AG04449 (cell line): ENCODE measurements at regions not wholly inside any gene's neighbourhood (a gene's known extent, or its start where the extent isn't known, plus 50 kb on each side); places are given as distances from the start of the nearest gene placed in this dataset.

Experiments
- CTCF ChIA-PET: fragments of 350-600 bp; formaldehyde crosslinking; extraction: SDS; loops from one replicate; lab custom pipeline; 2021; ENCODE audit warnings: antibody characterized with exemption; lab: Yijun Ruan, JAX
- POLR2A ChIA-PET: fragments of 400-600, 350-600 bp; formaldehyde crosslinking; extraction: SDS; loops from one replicate; lab custom pipeline; 2020; ENCODE audit warnings: antibody characterized with exemption, inconsistent platforms; lab: Yijun Ruan, JAX
- DNase-seq: peaks from one replicate; pipeline ENCODE4 v3.0.0-alpha.2; 2010; ENCODE audit warnings: low read depth, low spot score
- H3K4me3 ChIP-seq: 2 replicates; pipeline ENCODE4 v1.5.1; 2011; ENCODE audit warnings: low read depth, mild to moderate bottlenecking, control low read depth, low read length
- CTCF ChIP-seq: IDR thresholded peaks from one replicate; pipeline ENCODE4 v1.5.1; 2011; ENCODE audit warnings: mild to moderate bottlenecking, moderate library complexity, low read length, control low read depth, inconsistent platforms; ENCODE audit not compliant: insufficient read depth; ENCODE audit errors: missing control alignments

DNA sequence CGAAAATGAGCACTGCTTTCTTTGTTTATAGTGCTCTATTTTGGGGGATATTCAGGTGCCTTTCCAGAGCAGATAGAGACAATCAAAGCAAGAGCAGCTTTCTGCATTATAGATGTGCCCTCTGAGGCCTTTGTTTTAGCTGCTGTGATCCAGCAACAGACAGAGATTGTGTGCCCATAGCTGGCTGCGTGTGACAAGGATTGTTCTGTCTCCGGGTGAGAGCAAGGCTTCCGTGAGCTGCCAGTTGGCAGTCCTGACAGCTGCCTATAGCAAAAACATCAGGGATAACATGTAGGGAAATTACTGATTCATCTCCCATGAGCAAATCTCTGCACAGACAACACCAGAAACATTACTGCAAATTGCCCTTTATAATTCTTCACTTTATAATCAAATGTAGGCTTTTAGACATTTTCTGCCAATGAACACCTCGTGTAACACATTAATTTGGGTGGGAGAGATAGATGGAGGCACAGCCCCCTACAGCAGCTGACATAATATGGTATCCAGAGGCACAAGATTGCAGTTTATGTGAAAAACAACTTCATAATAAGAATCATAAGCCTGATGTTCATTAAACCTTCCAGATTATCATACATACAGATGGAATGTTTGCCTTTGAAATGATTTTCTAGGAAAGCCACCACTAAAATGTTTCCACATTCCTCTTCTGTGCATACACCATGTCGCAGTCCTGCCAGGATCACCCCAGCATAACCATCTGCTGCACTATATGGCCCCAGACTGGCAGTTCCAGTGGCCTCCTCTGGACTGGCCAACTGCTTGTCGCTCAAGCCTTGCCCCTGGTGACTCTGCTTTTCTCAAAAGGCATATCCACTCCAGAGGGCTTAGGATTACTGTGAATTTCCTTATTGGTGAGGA lies 131.2 kb downstream of the TRIB2 start:
- TF ChIP-seq CTCF = no peak
- CTCF ChIA-PET = interaction anchor here (1.2 kb wide), 1 partner anchor 9 kb away, joined by 5 read pairs; no protein-coding TSS in a partner anchor
- DNase-seq = no peak
- POLR2A ChIA-PET = no interaction called here
- no peak overlapping the region for H3K4me3 ChIP-seq

DNA sequence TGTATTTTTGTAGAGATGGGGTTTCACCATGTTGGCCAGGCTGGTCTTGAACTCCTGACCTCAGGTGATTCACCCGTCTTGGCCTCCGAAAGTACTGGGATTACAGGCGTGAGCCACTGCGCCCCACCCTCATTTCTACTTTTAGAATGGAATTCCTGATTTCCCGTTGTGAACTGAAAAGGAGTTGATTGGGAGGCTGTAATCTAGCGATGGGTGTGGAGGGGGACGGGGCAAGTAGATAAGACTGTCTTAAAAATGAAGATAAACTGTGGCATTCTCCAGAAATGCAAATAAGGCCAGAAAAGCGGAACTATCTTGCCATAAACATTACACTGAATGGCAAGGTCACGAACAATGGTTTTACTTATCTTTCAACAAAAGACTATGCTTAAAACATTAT lies 135.4 kb downstream of the TRIB2 start:
- ChIA-PET CTCF (interaction anchor here (1.0 kb wide), 1 partner anchor 17 kb away, joined by 3 read pairs; no protein-coding TSS in a partner anchor), POLR2A (no interaction called here)
- H3K4me3 ChIP-seq = no peak overlapping the region
- TF ChIP-seq CTCF = no peak
- DNase-seq = no peak

DNA sequence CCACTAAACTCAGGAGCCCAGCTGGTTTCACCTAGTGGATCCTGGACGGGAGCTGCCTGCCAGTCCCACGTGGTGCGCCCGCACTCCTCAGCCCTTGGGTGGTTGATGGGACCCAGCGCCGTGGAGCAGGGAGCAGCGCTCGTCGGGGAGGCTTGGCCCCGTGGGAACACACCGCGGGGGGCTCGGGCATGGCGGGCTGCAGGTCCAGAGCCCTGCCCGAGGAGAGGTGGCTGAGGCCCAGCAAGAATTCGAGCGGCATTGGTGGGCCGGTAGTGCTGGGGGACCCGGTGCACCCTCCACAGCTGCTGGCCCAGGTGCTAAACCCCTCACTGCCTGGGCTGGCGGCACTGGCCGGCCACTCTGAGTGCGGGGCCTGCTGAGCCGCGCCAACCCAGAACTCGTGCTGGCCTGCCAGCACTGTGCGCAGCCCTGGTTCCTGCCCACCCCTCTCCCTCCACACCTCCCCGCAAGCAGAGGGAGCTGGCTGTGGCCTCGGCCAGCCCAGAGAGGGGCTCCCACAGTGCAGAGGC lies 137.3 kb downstream of the TRIB2 start:
- CTCF ChIA-PET = no interaction called here
- TF ChIP-seq CTCF = no peak
- no peak for DNase-seq
- POLR2A ChIA-PET = interaction anchor here (0.6 kb wide), 1 partner anchor 121 kb away, joined by 5 read pairs; no protein-coding TSS in a partner anchor
- no peak overlapping the region for H3K4me3 ChIP-seq

- ChIA-PET POLR2A (no interaction called here), CTCF (interaction anchor here (1.0 to 1.6 kb wide), 2 partner anchors 26 to 76 kb away, joined by 3 read pairs; no protein-coding TSS in a partner anchor)
- TF ChIP-seq CTCF = no peak
- no peak for DNase-seq
- no peak overlapping the region for H3K4me3 ChIP-seq
These were observed 138.8 kb downstream of the TRIB2 start for GRCh38 chr2:12855508-12855907.

- ChIA-PET CTCF (interaction anchor here (0.8 to 1.0 kb wide), 3 partner anchors 9 to 32 kb away, joined by 3 to 5 read pairs (median 4); no protein-coding TSS in a partner anchor), POLR2A (interaction anchor here (0.6 to 1.3 kb wide), 4 partner anchors 32 to 1311 kb away, joined by 3 to 6 read pairs (median 4); no protein-coding TSS in a partner anchor)
- TF ChIP-seq CTCF = no peak
- peak; percentile 58 for DNase-seq
- no peak overlapping the region for H3K4me3 ChIP-seq
These were observed 140.3 kb downstream of the TRIB2 start for GRCh38 chr2:12856934-12857601.

- no peak overlapping the region for H3K4me3 ChIP-seq
- ChIA-PET POLR2A (no interaction called here), CTCF (no interaction called here)
- no peak for DNase-seq
- TF ChIP-seq CTCF = no peak
These were observed 141.2 kb downstream of the TRIB2 start for GRCh38 chr2:12857891-12858290.
